HepG2 (cell line): ENCODE measurements at regions not wholly inside any gene's neighbourhood (a gene's known extent, or its start where the extent isn't known, plus 50 kb on each side); places are given as distances from the start of the nearest gene placed in this dataset.

Source experiments
- ATAC-seq: fragments of 200-7000 bp; cut with Tn5 transposase; 3 replicates; pipeline ENCODE4 v1.9.1; 2020; ENCODE audit warnings: mild to moderate bottlenecking, moderate library complexity
- BruUV-seq: library from RNA; stranded (reverse); fragments of 400-500 nt; replicated peaks from 2 replicates; lab custom pipeline; 2021; lab: Mats Ljungman, UMichigan
- CTCF ChIA-PET: fragments of 300-600 bp; formaldehyde crosslinking; extraction: SDS; loops from one replicate; lab custom pipeline; 2021; ENCODE audit warnings: low total read pairs, inconsistent platforms, low intra/inter-chr PET ratio; lab: Yijun Ruan, JAX
- POLR2A ChIA-PET: fragments of 350-600 bp; sonication (Branson Sonifier 250); formaldehyde crosslinking; loops from one replicate; lab custom pipeline; 2020; ENCODE audit warnings: antibody characterized with exemption, inconsistent platforms; lab: Yijun Ruan, JAX
- DNase-seq: peaks from one replicate; pipeline ENCODE4 v3.0.0-alpha.2; 2015; ENCODE audit warnings: low spot score
- FAIRE-seq: peaks from 3 replicates; lab custom pipeline; 2011; peaks lifted over from hg19 to GRCh38; lab: Jason Lieb, UNC
- H2AFZ ChIP-seq: one replicate; pipeline ENCODE4 v1.6.1; 2011; ENCODE audit warnings: low read length, inconsistent platforms
- H3K27ac ChIP-seq: fragments of 300-600 bp; 3 replicates; pipeline ENCODE4 v1.8.0; 2011; ENCODE audit warnings: mixed run types, mild to moderate bottlenecking, mixed read lengths, low read length, inconsistent platforms; ENCODE audit not compliant: insufficient read depth; ENCODE audit errors: extremely low read length
- H3K27me3 ChIP-seq, 2 experiments: fragments of 200-600 bp in 1 of 2; 2 replicates in 1 of 2; 3 replicates in 1 of 2; pipeline versions ENCODE4 v1.6.0 to v1.8.0; 2011; ENCODE audit warnings: low read length in 2 of 2, mild to moderate bottlenecking in 2 of 2, moderate library complexity in 2 of 2, inconsistent platforms in 1 of 2; ENCODE audit not compliant: insufficient read depth in 2 of 2, control insufficient read depth in 1 of 2
- H3K36me3 ChIP-seq, 2 experiments: fragments of 200-600 bp in 1 of 2; replicated peaks in 1 of 2; 2 replicates in 1 of 2; 3 replicates in 1 of 2; pipeline versions ENCODE4 v1.5.1 to v1.8.0; 2011; ENCODE audit warnings: low read length in 2 of 2, inconsistent platforms in 1 of 2; ENCODE audit not compliant: insufficient read depth in 2 of 2, control insufficient read depth in 1 of 2
- H3K4me1 ChIP-seq: 2 replicates; pipeline ENCODE4 v1.5.1; 2012; ENCODE audit warnings: low read length, inconsistent platforms; ENCODE audit not compliant: insufficient read depth
- H3K4me2 ChIP-seq: 2 replicates; pipeline ENCODE4 v1.6.0; 2011; ENCODE audit warnings: low read depth, low read length, inconsistent platforms
- H3K4me3 ChIP-seq, 3 experiments: fragments of 200-600 bp in 1 of 3; sonication (generic), shearing (Covaris generic) in 1 of 3; replicated peaks in 1 of 3; 2 replicates each; pipeline ENCODE4 v1.5.1; 2011 to 2016; ENCODE audit warnings: low read length in 3 of 3, inconsistent platforms in 2 of 3, low read depth in 2 of 3, mild to moderate bottlenecking in 2 of 3, control low read depth in 1 of 3, mixed read lengths in 1 of 3; ENCODE audit not compliant: insufficient read depth in 1 of 3
- H3K79me2 ChIP-seq: one replicate; pipeline ENCODE4 v1.6.1; 2011; ENCODE audit warnings: low read length, inconsistent platforms; ENCODE audit not compliant: insufficient read depth
- H3K9ac ChIP-seq: 2 replicates; pipeline ENCODE4 v1.6.0; 2011; ENCODE audit warnings: mild to moderate bottlenecking, low read depth, low read length, inconsistent platforms; ENCODE audit not compliant: insufficient read depth
- H3K9me3 ChIP-seq: 2 replicates; pipeline ENCODE4 v1.5.1; 2012; ENCODE audit warnings: mild to moderate bottlenecking, low read length
- H4K20me1 ChIP-seq: 2 replicates; pipeline ENCODE4 v1.6.0; 2011; ENCODE audit warnings: inconsistent platforms, mild to moderate bottlenecking, low read length, moderate library complexity; ENCODE audit not compliant: insufficient read depth
- DNMT1 ChIP-seq: sonication (generic); formaldehyde crosslinking; IDR thresholded peaks from 2 replicates; pipeline ENCODE4 v1.5.1; 2020; ENCODE audit warnings: mild to moderate bottlenecking, missing genetic modification reagents
- FOXA1 ChIP-seq, 2 experiments: fragments of 450-650 bp in 1 of 2; sonication (generic) in 1 of 2; formaldehyde crosslinking in 1 of 2; IDR thresholded peaks; 2 replicates each; pipeline versions ENCODE4 v1.4.0 to v1.6.1; 2016 to 2020; ENCODE audit warnings: missing genetic modification reagents in 1 of 2
- GTF3A ChIP-seq: sonication (generic); formaldehyde crosslinking; conservative IDR thresholded peaks from 2 replicates; pipeline ENCODE4 v1.4.0; 2020; ENCODE audit warnings: mild to moderate bottlenecking, missing genetic modification reagents
- NR2F1 ChIP-seq, 2 experiments: fragments of 450-650 bp in 1 of 2; formaldehyde crosslinking in 1 of 2; IDR thresholded peaks; 2 replicates each; pipeline versions ENCODE4 v1.5.0 to v1.6.1; 2016 to 2020; ENCODE audit warnings: mild to moderate bottlenecking in 1 of 2, missing compliant biosample characterization in 1 of 2, missing genetic modification reagents in 1 of 2, moderate library complexity in 1 of 2
- ZFP37 ChIP-seq: sonication (generic); formaldehyde crosslinking; IDR thresholded peaks from 2 replicates; pipeline ENCODE4 v1.4.0; 2020; ENCODE audit warnings: missing genetic modification reagents, borderline replicate concordance
- WGBS: methylation state at CpG from one replicate; pipeline ENCODE4 v1.1.6; 2017; ENCODE audit warnings: low lambda C conversion rate; 5-methylcytosine and 5-hydroxymethylcytosine counted together
- in situ Hi-C: cut with HindIII; loops from 2 replicates; pipeline ENCODE4 v1.10.0; 2017; ENCODE audit warnings: low pct_unique_long_range_greater_than_20kb; ENCODE audit not compliant: extremely low pct_ligation_motif_present
- intact Hi-C: fragments of 100-400 bp; cut with micrococcal nuclease; formaldehyde crosslinking; loops from one replicate; pipeline ENCODE4 v1.10.0; 2022; ENCODE audit not compliant: unreplicated experiment

- Histone ChIP-seq H3K36me3 (no peaks in the 10 kb centered on the region), H4K20me1 (no peaks in the 10 kb centered on the region), H3K4me2 (no peak overlapping the region), H3K79me2 (no peaks in the 10 kb centered on the region), H3K4me1 (no peaks in the 10 kb centered on the region), H3K4me3 (no peak overlapping the region), H2AFZ (no peak overlapping the region), H3K9me3 (no peaks in the 10 kb centered on the region), H3K27me3 (peaks cover 5 to 18% of the 10 kb centered on the region in 2 experiments; a peak in 3 of 5 replicates), H3K9ac (no peak overlapping the region), H3K27ac (no peak overlapping the region)
- in situ Hi-C loops (no loop called here), intact Hi-C loops (no loop called here)
- POLR2A ChIA-PET, result no interaction called here
- ATAC-seq (no peak), FAIRE-seq (no peak), DNase-seq (no peak)
- no TSS peak for BruUV-seq
- TF ChIP-seq DNMT1 (CRISPR knock-in tag), result no peak
- WGBS, result 29% methylated on average over 5 of the region's 5 CpGs
- CTCF ChIA-PET, result no interaction called here
Observed at GRCh38 chr3:72102112-72102616, 317.2 kb upstream of the PROK2 start.

GRCh38 chr3:72101494-72101893 lies 316.5 kb upstream of the PROK2 start:
- Histone ChIP-seq H3K36me3 (no peaks in the 10 kb centered on the region), H3K4me2 (no peak overlapping the region), H3K4me1 (no peaks in the 10 kb centered on the region), H3K27ac (no peak overlapping the region), H3K9ac (no peak overlapping the region), H4K20me1 (no peaks in the 10 kb centered on the region), H3K9me3 (no peaks in the 10 kb centered on the region), H3K79me2 (no peaks in the 10 kb centered on the region), H3K4me3 (no peak overlapping the region), H3K27me3 (peaks cover 5 to 18% of the 10 kb centered on the region in 2 experiments; a peak in 3 of 5 replicates), H2AFZ (no peak overlapping the region)
- POLR2A ChIA-PET, result no interaction called here
- FAIRE-seq, result no peak
- intact Hi-C loops, result no loop called here
- 47% methylated on average over 6 of the region's 6 CpGs for WGBS
- CTCF ChIA-PET, result no interaction called here
- no peak for TF ChIP-seq GTF3A
- TF ChIP-seq ZFP37 (CRISPR knock-in tag), result no peak
- TF ChIP-seq NR2F1 (CRISPR knock-in tag; IDR thresholded peaks at IDR 0.05), result no peak
- TF ChIP-seq FOXA1 (IDR thresholded peaks at IDR 0.05), result peak; percentile 53; the same call in 1 of the 2 replicates
- no peak for TF ChIP-seq FOXA1 (CRISPR knock-in tag; IDR thresholded peaks at IDR 0.05)
- in situ Hi-C loops, result no loop called here
- DNase-seq, result no peak
- ATAC-seq, result no peak
- BruUV-seq, result no TSS peak
